ENCODE measurements at regions not wholly inside any gene's neighbourhood (a gene's known extent, or its start where the extent isn't known, plus 50 kb on each side); places are given as distances from the start of the nearest gene placed in this dataset.

- Histone ChIP-seq H3F3A (ENCODE audit: insufficient read depth, low read length, poor library complexity, severe bottlenecking) (no peaks in the 10 kb centered on the region), H3K79me2 (replicated peaks; ENCODE audit: insufficient read depth, low read length) (no peaks in the 10 kb centered on the region), H3K9me2 (ENCODE audit: insufficient read depth, low read length) (no peaks in the 10 kb centered on the region), H3K9me3 (ENCODE audit: low read length) (no peaks in the 10 kb centered on the region), H3K4me2 (ENCODE audit: low read length) (no peak overlapping the region), H3K36me3 (ENCODE audit: insufficient read depth, low read length) (no peaks in the 10 kb centered on the region), H3K9ac (ENCODE audit: low read length) (no peak overlapping the region), H2AFZ (ENCODE audit: low read depth, low read length) (no peak overlapping the region), H3K27me3 (ENCODE audit: insufficient read depth, low read depth, low read length) (no peaks in the 10 kb centered on the region), H3K4me3 (ENCODE audit: low read length) (no peak overlapping the region), H3K27ac (ENCODE audit: low read length) (no peak overlapping the region), H4K20me1 (ENCODE audit: insufficient read depth) (no peaks in the 10 kb centered on the region)
- no peak for TF ChIP-seq TAF1 (IDR thresholded peaks at IDR 0.05; ENCODE audit: low read depth)
- TF ChIP-seq EZH2 (IDR thresholded peaks at IDR 0.05; ENCODE audit: borderline replicate concordance, insufficient read depth, low read length, poor library complexity, severe bottlenecking) = no peak
These were observed 108.1 kb upstream of the TMEM161B start for GRCh38 chr5:88376728-88377127.

- no peak overlapping the region for H3K4me2 ChIP-seq (ENCODE audit: low read length)
- no peak overlapping the region for H3K4me3 ChIP-seq (ENCODE audit: low read length)
- H3F3A ChIP-seq (ENCODE audit: insufficient read depth, low read length, poor library complexity, severe bottlenecking) = no peaks in the 10 kb centered on the region
- no peaks in the 10 kb centered on the region for H3K36me3 ChIP-seq (ENCODE audit: insufficient read depth, low read length)
- H2AFZ ChIP-seq (ENCODE audit: low read depth, low read length) = no peak overlapping the region
- no peaks in the 10 kb centered on the region for H3K27me3 ChIP-seq (ENCODE audit: insufficient read depth, low read depth, low read length)
- H3K9me2 ChIP-seq (ENCODE audit: insufficient read depth, low read length) = no peaks in the 10 kb centered on the region
- no peaks in the 10 kb centered on the region for H4K20me1 ChIP-seq (ENCODE audit: insufficient read depth)
- no peak overlapping the region for H3K9ac ChIP-seq (ENCODE audit: low read length)
- TF ChIP-seq POLR2AphosphoS5 (IDR thresholded peaks at IDR 0.05) (no peak), MXI1 (conservative IDR thresholded peaks at IDR 0.05; ENCODE audit: poor library complexity, severe bottlenecking) (no peak), EZH2 (IDR thresholded peaks at IDR 0.05; ENCODE audit: borderline replicate concordance, insufficient read depth, low read length, poor library complexity, severe bottlenecking) (no peak), SMC3 (conservative IDR thresholded peaks at IDR 0.05; ENCODE audit: poor library complexity) (no peak), CTCF (IDR thresholded peaks at IDR 0.05; ENCODE audit: poor library complexity, severe bottlenecking) (no peak), TAF1 (IDR thresholded peaks at IDR 0.05; ENCODE audit: low read depth) (no peak), REST (IDR thresholded peaks at IDR 0.05; ENCODE audit: borderline replicate concordance) (no peak), EP300 (conservative IDR thresholded peaks at IDR 0.05; ENCODE audit: poor library complexity, severe bottlenecking) (no peak), RAD21 (conservative IDR thresholded peaks at IDR 0.05) (no peak)
- H3K79me2 ChIP-seq (replicated peaks; ENCODE audit: insufficient read depth, low read length) = no peaks in the 10 kb centered on the region
- H3K9me3 ChIP-seq (ENCODE audit: low read length) = no peaks in the 10 kb centered on the region
- no peak overlapping the region for H3K27ac ChIP-seq (ENCODE audit: low read length)
These were observed 105.7 kb upstream of the TMEM161B start for GRCh38 chr5:88374391-88374790.

- no peaks in the 10 kb centered on the region for H4K20me1 ChIP-seq (ENCODE audit: insufficient read depth)
- no peak for TF ChIP-seq CTCF (IDR thresholded peaks at IDR 0.05; ENCODE audit: poor library complexity, severe bottlenecking)
- no peak for TF ChIP-seq MXI1 (conservative IDR thresholded peaks at IDR 0.05; ENCODE audit: poor library complexity, severe bottlenecking)
- TF ChIP-seq RAD21 (conservative IDR thresholded peaks at IDR 0.05) = no peak
- no peak for TF ChIP-seq REST (IDR thresholded peaks at IDR 0.05; ENCODE audit: borderline replicate concordance)
- TF ChIP-seq EP300 (conservative IDR thresholded peaks at IDR 0.05; ENCODE audit: poor library complexity, severe bottlenecking) = no peak
- TF ChIP-seq EZH2 (IDR thresholded peaks at IDR 0.05; ENCODE audit: borderline replicate concordance, insufficient read depth, low read length, poor library complexity, severe bottlenecking) = no peak
- no peak for TF ChIP-seq POLR2AphosphoS5 (IDR thresholded peaks at IDR 0.05)
- TF ChIP-seq SMC3 (conservative IDR thresholded peaks at IDR 0.05; ENCODE audit: poor library complexity) = no peak
- TF ChIP-seq TAF1 (IDR thresholded peaks at IDR 0.05; ENCODE audit: low read depth) = no peak
- no peaks in the 10 kb centered on the region for H3K9me3 ChIP-seq (ENCODE audit: low read length)
- no peak overlapping the region for H2AFZ ChIP-seq (ENCODE audit: low read depth, low read length)
- H3K9me2 ChIP-seq (ENCODE audit: insufficient read depth, low read length) = no peaks in the 10 kb centered on the region
- no peaks in the 10 kb centered on the region for H3K36me3 ChIP-seq (ENCODE audit: insufficient read depth, low read length)
- H3F3A ChIP-seq (ENCODE audit: insufficient read depth, low read length, poor library complexity, severe bottlenecking) = no peaks in the 10 kb centered on the region
- no peak overlapping the region for H3K4me3 ChIP-seq (ENCODE audit: low read length)
- H3K79me2 ChIP-seq (replicated peaks; ENCODE audit: insufficient read depth, low read length) = no peaks in the 10 kb centered on the region
- H3K4me2 ChIP-seq (ENCODE audit: low read length) = no peak overlapping the region
- H3K27ac ChIP-seq (ENCODE audit: low read length) = no peak overlapping the region
- H3K9ac ChIP-seq (ENCODE audit: low read length) = no peak overlapping the region
- H3K27me3 ChIP-seq (ENCODE audit: insufficient read depth, low read depth, low read length) = no peaks in the 10 kb centered on the region
These were observed 102.2 kb upstream of the TMEM161B start for GRCh38 chr5:88370824-88371223.

Data from neural cell (in vitro differentiated cells).